Loucy (cell line): ENCODE measurements at regions not wholly inside any gene's neighbourhood (a gene's known extent, or its start where the extent isn't known, plus 50 kb on each side); places are given as distances from the start of the nearest gene placed in this dataset.

Experiments used
- EZH2phosphoT487 ChIP-seq: fragments of 200-600 bp; IDR thresholded peaks from 2 replicates; pipeline ENCODE4 v1.6.1; 2018; ENCODE audit warnings: antibody characterized with exemption, mild to moderate bottlenecking, moderate library complexity, borderline replicate concordance
- TF ChIP-seq, protein P1 (sequence below): fragments of 200-600 bp; sonication (generic); conservative IDR thresholded peaks from 2 replicates; pipeline ENCODE4 v1.5.1; 2014; ENCODE audit warnings: mild to moderate bottlenecking, antibody characterized with exemption, low read length

DNA sequence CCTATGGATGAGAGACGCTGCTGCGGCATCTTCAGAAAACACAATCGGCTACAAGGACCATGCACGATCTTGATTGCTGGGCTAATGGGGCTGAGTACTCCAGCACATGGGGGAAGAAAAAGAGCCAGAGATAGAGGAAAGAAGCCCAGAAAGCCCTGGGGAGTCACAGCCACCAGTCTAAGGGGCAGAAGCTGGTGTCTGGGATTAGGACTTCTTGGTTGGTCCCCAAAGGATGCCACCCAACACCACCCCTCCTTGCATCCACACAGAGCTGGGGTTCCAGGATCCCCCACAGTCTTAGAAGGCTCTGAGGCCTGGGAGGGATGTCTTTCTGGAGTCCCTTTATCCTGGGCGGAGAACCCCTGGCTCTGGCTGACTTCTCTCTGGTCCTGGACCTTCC is 98.4 kb upstream of the TARDBP start:
- TF ChIP-seq, protein P1, sequence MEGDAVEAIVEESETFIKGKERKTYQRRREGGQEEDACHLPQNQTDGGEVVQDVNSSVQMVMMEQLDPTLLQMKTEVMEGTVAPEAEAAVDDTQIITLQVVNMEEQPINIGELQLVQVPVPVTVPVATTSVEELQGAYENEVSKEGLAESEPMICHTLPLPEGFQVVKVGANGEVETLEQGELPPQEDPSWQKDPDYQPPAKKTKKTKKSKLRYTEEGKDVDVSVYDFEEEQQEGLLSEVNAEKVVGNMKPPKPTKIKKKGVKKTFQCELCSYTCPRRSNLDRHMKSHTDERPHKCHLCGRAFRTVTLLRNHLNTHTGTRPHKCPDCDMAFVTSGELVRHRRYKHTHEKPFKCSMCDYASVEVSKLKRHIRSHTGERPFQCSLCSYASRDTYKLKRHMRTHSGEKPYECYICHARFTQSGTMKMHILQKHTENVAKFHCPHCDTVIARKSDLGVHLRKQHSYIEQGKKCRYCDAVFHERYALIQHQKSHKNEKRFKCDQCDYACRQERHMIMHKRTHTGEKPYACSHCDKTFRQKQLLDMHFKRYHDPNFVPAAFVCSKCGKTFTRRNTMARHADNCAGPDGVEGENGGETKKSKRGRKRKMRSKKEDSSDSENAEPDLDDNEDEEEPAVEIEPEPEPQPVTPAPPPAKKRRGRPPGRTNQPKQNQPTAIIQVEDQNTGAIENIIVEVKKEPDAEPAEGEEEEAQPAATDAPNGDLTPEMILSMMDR: no peak
- TF ChIP-seq EZH2phosphoT487: no peak
